Right lobe of liver (tissue), 6 donors: ENCODE measurements at regions not wholly inside any gene's neighbourhood (a gene's known extent, or its start where the extent isn't known, plus 50 kb on each side); places are given as distances from the start of the nearest gene placed in this dataset.

Experiments used
- ATAC-seq, 4 donors: fragments of 200-7000 bp; cut with Tn5 transposase; one replicate each; pipeline ENCODE4 v1.9.1; 2020; ENCODE audit warnings: mild to moderate bottlenecking in 4 of 4, moderate library complexity in 4 of 4
- DNase-seq, 3 donors: peaks; one replicate each; pipeline ENCODE4 v3.0.0-alpha.2; 2020
- H3K27ac ChIP-seq, 3 donors: fragments of 200-600 bp; one replicate each; pipeline ENCODE4 v1.8.0; 2022
- H3K27me3 ChIP-seq, 2 donors: fragments of 200-600 bp; one replicate each; pipeline ENCODE4 v1.8.0; 2022
- H3K36me3 ChIP-seq, 4 donors: fragments of 200-600 bp; sonication (generic) in 1 of 4; one replicate each; pipeline versions ENCODE4 v1.5.1 to v1.8.0; 2017 to 2022; ENCODE audit warnings: control low read depth in 1 of 4
- H3K4me1 ChIP-seq, 4 donors: fragments of 200-600 bp; sonication (generic) in 1 of 4; one replicate each; pipeline versions ENCODE4 v1.5.1 to v1.8.0; 2017 to 2022; ENCODE audit warnings: control low read depth in 1 of 4
- H3K4me3 ChIP-seq, 3 donors: fragments of 200-600 bp; one replicate each; pipeline ENCODE4 v1.8.0; 2022
- H3K9me3 ChIP-seq, 4 donors: fragments of 200-600 bp; sonication (generic) in 1 of 4; one replicate each; pipeline versions ENCODE4 v1.5.1 to v1.8.0; 2017 to 2022; ENCODE audit warnings: control low read depth in 1 of 4
- CTCF ChIP-seq, 4 donors: fragments of 200-600 bp in 3 of 4; fragments of 450-650 bp in 1 of 4; IDR thresholded peaks; one replicate each; pipeline versions ENCODE4 v1.5.1 to v1.8.0; 2016 to 2022; ENCODE audit warnings: antibody characterized with exemption in 4 of 4, mild to moderate bottlenecking in 2 of 4
- POLR2A ChIP-seq: fragments of 450-650 bp; IDR thresholded peaks from one replicate; pipeline ENCODE4 v1.6.1; 2017; ENCODE audit warnings: antibody characterized with exemption, mild to moderate bottlenecking
- WGBS: methylation state at CpG from one replicate; pipeline ENCODE4 v1.1.6; 2018; ENCODE audit warnings: low coverage, low lambda C conversion rate; ENCODE audit not compliant: insufficient coverage; ENCODE audit errors: missing lambda C conversion rate; 5-methylcytosine and 5-hydroxymethylcytosine counted together
- intact Hi-C, 2 donors: fragments of 100-400 bp; cut with DNase I; formaldehyde crosslinking; loops; one replicate each; pipeline versions ENCODE4 v1.11.2 to v1.14.1; 2022
- donor health status: DM: no; HTN: yes; CAD: no.
- donor health status: DM: no; HTN: no; CAD: no.
- donor health status: DM: no; HTN: no; CAD: no.
- donor health status: DM: no; HTN: yes; CAD: no.
- donor health status: DM: no; HTN: yes; CAD: no.

GRCh38 chr11:115008799-115009198 lies 330.5 kb downstream of the NXPE2 start:
- ATAC-seq (no peak), DNase-seq (no peak)
- H3K9me3 ChIP-seq, result no peaks in the 10 kb centered on the region
- H3K4me1 ChIP-seq, result no peaks in the 10 kb centered on the region
- TF ChIP-seq CTCF (IDR thresholded peaks at IDR 0.05) (no peak), POLR2A (no peak)
- WGBS, result 34% methylated on average over 6 of the region's 6 CpGs
- no peaks in the 10 kb centered on the region for H3K27me3 ChIP-seq
- intact Hi-C loops, result no loop called here
- H3K4me3 ChIP-seq, result no peak overlapping the region
- H3K36me3 ChIP-seq, result no peaks in the 10 kb centered on the region
- no peak overlapping the region for H3K27ac ChIP-seq

- Histone ChIP-seq H3K27ac (no peak overlapping the region), H3K4me3 (no peak overlapping the region), H3K36me3 (no peaks in the 10 kb centered on the region), H3K9me3 (no peaks in the 10 kb centered on the region), H3K27me3 (no peaks in the 10 kb centered on the region), H3K4me1 (no peaks in the 10 kb centered on the region)
- ATAC-seq, result no peak
- no peak for TF ChIP-seq CTCF (IDR thresholded peaks at IDR 0.05)
- no peak for DNase-seq
- intact Hi-C loops, result no loop called here
Measured at GRCh38 chr11:115017529-115017928, 339.2 kb downstream of the NXPE2 start.

GRCh38 chr11:115030166-115030565 lies 351.8 kb downstream of the NXPE2 start:
- TF ChIP-seq POLR2A, result no peak
- no peak for TF ChIP-seq CTCF (IDR thresholded peaks at IDR 0.05)
- no peaks in the 10 kb centered on the region for H3K9me3 ChIP-seq
- no peaks in the 10 kb centered on the region for H3K27me3 ChIP-seq
- H3K4me3 ChIP-seq, result no peak overlapping the region
- ATAC-seq (no peak), DNase-seq (no peak)
- no peaks in the 10 kb centered on the region for H3K4me1 ChIP-seq
- intact Hi-C loops, result no loop called here
- no peak overlapping the region for H3K27ac ChIP-seq
- H3K36me3 ChIP-seq, result no peaks in the 10 kb centered on the region

- Histone ChIP-seq H3K4me1 (no peaks in the 10 kb centered on the region), H3K4me3 (no peak overlapping the region), H3K27me3 (no peaks in the 10 kb centered on the region), H3K9me3 (no peaks in the 10 kb centered on the region), H3K36me3 (no peaks in the 10 kb centered on the region), H3K27ac (no peak overlapping the region)
- no peak for TF ChIP-seq CTCF (IDR thresholded peaks at IDR 0.05)
- no peak for TF ChIP-seq POLR2A
- 62% methylated on average over 7 of the region's 7 CpGs for WGBS
- DNase-seq (no peak), ATAC-seq (no peak)
- intact Hi-C loops, result no loop called here
Measured at GRCh38 chr11:115036406-115037180, 358.3 kb downstream of the NXPE2 start.

- H3K27me3 ChIP-seq, result no peaks in the 10 kb centered on the region
- no peak for DNase-seq
- no peaks in the 10 kb centered on the region for H3K4me1 ChIP-seq
- intact Hi-C loops, result no loop called here
- no peaks in the 10 kb centered on the region for H3K9me3 ChIP-seq
- no peaks in the 10 kb centered on the region for H3K36me3 ChIP-seq
- no peak overlapping the region for H3K27ac ChIP-seq
- WGBS, result 44% methylated on average over 3 of the region's 3 CpGs
- no peak overlapping the region for H3K4me3 ChIP-seq
- TF ChIP-seq CTCF (IDR thresholded peaks at IDR 0.05), result no peak
- no peak for TF ChIP-seq POLR2A
- ATAC-seq, result no peak
Measured at GRCh38 chr11:115042002-115042401, 363.7 kb downstream of the NXPE2 start.
